Middle frontal gyrus (tissue), 1 donor: ENCODE measurements at regions not wholly inside any gene's neighbourhood (a gene's known extent, or its start where the extent isn't known, plus 50 kb on each side); places are given as distances from the start of the nearest gene placed in this dataset.

Experiments used
- DNase-seq: peaks from one replicate; pipeline ENCODE4 v3.0.0-alpha.2; 2015; ENCODE audit warnings: low spot score; ENCODE audit errors: extremely low spot score

DNA sequence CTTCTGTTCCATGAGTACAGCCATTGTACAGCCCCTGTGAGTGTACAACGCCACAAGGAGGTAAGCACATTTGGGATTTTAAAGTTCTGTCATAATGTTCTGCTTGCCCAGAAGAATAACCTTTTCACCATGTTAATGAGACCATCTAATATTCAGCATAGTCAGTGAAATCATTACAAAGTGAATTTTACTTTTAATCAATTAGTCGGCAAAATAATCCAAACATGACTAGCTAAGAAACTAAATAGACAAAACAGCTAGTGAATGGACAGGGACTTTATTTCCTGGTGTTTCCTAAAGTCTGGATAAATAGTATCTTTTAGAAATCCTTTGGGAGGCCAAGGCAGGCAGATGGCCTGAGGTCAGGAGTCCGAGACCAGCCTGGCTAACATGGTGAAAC, 69.0 kb upstream of the NRSN1 start:
- DNase-seq: no peak

DNA sequence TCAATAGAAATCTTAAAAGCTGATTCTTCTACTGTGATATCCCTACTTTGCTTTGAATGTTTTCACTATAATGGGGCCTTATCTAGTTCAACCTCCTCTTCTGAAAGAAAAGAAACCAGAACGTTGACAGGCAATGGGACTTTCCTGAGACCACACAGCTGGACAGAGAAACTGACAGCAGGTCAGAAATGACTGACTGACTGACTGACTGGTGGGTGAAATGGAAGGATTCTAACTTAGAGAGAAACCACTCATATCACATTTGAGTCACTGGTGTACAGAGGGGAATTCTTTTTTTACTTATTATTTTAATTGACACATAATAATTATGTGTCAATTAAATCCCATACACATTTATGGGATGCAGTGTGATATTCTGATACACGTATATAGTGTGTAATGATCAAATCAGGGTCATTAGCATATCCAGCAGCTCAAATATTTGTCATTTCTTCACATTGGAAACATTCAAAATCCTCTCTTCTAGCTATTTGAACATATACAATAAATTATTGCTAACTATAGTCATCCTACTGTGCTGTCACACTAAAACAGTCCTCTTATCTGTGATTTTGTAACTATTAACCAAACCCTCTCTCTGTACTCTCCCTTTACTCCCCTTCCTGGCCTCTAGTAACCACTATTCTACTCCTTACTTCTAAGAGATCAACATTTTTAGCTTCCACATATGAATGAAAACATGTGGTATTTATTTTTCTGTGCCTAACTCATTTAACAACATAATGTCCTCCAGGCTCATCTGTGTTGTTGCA, 64.8 kb upstream of the NRSN1 start:
- DNase-seq: no peak

DNA sequence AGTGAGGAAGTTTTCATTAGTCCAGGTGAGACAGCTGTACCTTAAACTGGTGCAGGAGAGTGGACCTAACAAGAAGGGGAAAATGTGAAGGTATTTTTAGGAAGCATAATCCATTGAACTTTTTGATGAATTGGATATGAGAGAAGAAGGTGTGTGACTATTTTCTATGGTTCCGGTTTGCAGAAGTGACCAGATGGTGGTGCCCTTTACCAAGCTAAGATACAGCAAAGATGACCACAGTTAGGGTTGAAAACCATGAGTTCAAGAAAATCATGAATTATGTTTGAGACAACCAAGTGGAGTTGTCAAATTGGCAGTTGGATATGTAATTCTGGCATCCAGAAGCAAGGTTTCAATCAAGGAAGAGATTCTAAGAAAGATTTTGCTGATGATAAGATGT, 61.9 kb upstream of the NRSN1 start:
- no peak for DNase-seq

DNA sequence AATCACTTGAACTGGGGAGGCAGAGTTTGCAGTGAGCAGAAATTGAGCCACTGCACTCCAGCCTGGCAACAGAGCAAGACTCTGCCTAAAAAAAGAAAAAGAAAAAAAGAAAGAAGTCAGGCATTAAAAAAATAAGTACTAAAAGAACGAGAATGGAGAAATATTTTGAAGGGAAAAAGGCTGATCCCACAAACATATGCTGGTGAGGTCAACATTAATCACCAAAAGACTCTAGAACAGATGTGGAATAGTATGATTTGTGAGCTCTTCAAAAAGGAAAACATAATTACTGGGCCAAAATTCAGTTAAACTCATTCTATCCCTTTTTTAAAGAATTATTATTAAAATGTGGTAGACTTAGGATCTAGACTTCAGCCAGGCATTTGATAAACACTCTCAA, 61.2 kb upstream of the NRSN1 start:
- DNase-seq: no peak

DNA sequence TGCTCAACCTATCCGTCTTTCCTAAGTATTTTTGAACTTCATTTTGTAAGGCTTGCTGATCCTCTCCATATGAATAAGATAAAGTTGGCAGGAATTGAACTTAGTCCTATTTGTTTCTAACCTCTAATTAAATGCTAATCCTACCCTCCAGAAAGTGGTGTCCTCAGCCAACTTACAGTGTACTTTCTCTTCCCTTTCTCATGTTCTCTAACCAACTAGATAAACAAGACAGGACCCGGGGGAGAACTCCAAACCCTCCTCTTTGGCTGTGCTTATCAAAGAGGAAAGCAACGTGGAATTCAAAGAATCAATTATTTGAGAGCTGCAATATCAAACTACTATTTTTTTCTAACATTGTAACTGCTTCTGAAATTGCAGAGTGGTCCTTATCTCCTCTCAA, 56.5 kb upstream of the NRSN1 start:
- no peak for DNase-seq

DNA sequence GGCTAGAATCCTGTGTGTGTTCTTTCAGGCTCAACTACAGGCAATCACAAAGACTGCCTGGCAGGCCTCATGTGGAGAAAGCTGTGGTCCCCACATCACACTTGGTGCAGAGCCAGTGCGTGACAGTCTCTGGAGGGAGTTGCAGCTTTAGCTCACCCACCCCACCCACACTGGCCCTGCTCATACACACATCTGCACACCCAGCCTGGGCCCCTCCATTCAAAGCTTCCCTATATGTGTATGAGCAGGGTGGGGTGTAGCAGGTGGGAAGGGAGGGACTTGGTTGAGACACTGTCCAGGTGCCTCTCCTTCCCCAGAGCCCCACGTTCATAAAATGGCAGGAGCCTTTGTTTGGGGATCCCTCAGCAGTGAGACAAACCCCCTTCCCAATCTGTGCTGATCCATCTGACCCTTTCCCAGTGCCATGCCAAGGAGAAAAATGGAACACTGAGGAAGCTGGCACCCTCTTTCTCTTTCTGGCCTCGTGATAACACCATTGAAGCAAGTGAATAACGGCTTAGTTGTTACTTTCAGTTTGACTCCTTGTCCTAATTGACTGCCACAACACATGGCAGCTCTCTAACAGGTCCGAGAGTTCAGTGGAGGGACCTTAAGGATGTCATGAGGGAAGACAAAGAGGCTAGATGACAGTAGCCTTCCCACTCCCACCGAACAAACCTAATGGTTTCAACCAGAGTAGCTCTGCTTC, 53.8 kb upstream of the NRSN1 start:
- no peak for DNase-seq

DNA sequence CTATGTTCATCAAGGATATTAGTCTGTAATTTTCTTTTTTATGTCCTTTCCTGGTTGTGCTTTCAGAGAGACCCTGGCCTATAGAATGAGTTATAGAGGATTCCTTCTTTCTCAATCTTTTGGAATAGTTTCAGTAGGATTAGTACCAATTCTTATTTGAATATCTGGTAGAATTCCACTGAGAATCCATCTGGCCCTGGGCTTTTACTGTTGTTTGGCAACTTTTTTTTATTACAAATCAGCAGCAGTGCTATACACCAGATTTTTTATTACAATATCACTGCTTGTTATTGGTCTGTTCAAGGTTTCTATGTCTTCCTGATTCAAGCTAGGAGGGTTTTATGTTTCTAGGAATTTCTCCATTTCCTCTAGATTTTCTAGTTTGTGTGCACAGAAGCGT, 50.0 kb upstream of the NRSN1 start:
- no peak for DNase-seq
